Colonic mucosa (tissue), 4 donors: ENCODE measurements at regions not wholly inside any gene's neighbourhood (a gene's known extent, or its start where the extent isn't known, plus 50 kb on each side); places are given as distances from the start of the nearest gene placed in this dataset.

Experiments used
- DNase-seq: peaks from one replicate; pipeline ENCODE4 v3.0.0-alpha.2; 2020
- H3K27ac ChIP-seq: fragments of 200-600 bp; one replicate; pipeline ENCODE4 v1.8.0; 2021
- H3K27me3 ChIP-seq: fragments of 200-600 bp; one replicate; pipeline ENCODE4 v1.8.0; 2021
- H3K36me3 ChIP-seq: fragments of 200-600 bp; one replicate; pipeline ENCODE4 v1.8.0; 2021
- H3K4me1 ChIP-seq: fragments of 200-600 bp; one replicate; pipeline ENCODE4 v1.8.0; 2021; ENCODE audit warnings: mild to moderate bottlenecking
- H3K4me3 ChIP-seq: fragments of 200-600 bp; one replicate; pipeline ENCODE4 v1.8.0; 2021
- H3K9ac ChIP-seq, 2 donors: one replicate each; pipeline ENCODE4 v1.7.0; 2013; ENCODE audit warnings: control low read depth in 2 of 2, low read depth in 2 of 2, low read length in 2 of 2
- H3K9me3 ChIP-seq: fragments of 200-600 bp; one replicate; pipeline ENCODE4 v1.8.0; 2021
- CTCF ChIP-seq: fragments of 200-600 bp; IDR thresholded peaks from one replicate; pipeline ENCODE4 v1.8.0; 2022; ENCODE audit warnings: antibody characterized with exemption, mild to moderate bottlenecking
- intact Hi-C: fragments of 100-400 bp; cut with DNase I; formaldehyde crosslinking; loops from one replicate; pipeline ENCODE4 v1.14.1; 2022
- donor health status: healthy.
- donor health status: DM: no; HTN: no; CAD: no.
- donor health status: DM: no; HTN: no; CAD: no.

GRCh38 chr9:118192807-118193206 lies 488.6 kb downstream of the TLR4 start:
- intact Hi-C loops, result no loop called here
- no peak for DNase-seq
- Histone ChIP-seq H3K9ac (no peak overlapping the region), H3K27me3 (no peaks in the 10 kb centered on the region), H3K4me3 (no peak overlapping the region), H3K4me1 (no peaks in the 10 kb centered on the region), H3K27ac (no peak overlapping the region), H3K36me3 (no peaks in the 10 kb centered on the region), H3K9me3 (no peaks in the 10 kb centered on the region)
- TF ChIP-seq CTCF, result no peak

- H3K36me3 ChIP-seq, result no peaks in the 10 kb centered on the region
- DNase-seq, result no peak
- intact Hi-C loops, result no loop called here
- H3K4me1 ChIP-seq, result no peaks in the 10 kb centered on the region
- H3K9me3 ChIP-seq, result no peaks in the 10 kb centered on the region
- no peak overlapping the region for H3K4me3 ChIP-seq
- no peak overlapping the region for H3K27ac ChIP-seq
- H3K27me3 ChIP-seq, result no peaks in the 10 kb centered on the region
- H3K9ac ChIP-seq, result no peak overlapping the region
- no peak for TF ChIP-seq CTCF
Observed at GRCh38 chr9:118209343-118209742, 505.1 kb downstream of the TLR4 start.

- DNase-seq, result no peak
- intact Hi-C loops, result no loop called here
- Histone ChIP-seq H3K4me3 (no peak overlapping the region), H3K4me1 (no peaks in the 10 kb centered on the region), H3K27ac (no peak overlapping the region), H3K9ac (no peak overlapping the region), H3K36me3 (no peaks in the 10 kb centered on the region), H3K27me3 (no peaks in the 10 kb centered on the region), H3K9me3 (no peaks in the 10 kb centered on the region)
- no peak for TF ChIP-seq CTCF
Observed at GRCh38 chr9:118215549-118215948, 511.3 kb downstream of the TLR4 start.

- Histone ChIP-seq H3K4me3 (no peak overlapping the region), H3K9ac (no peak overlapping the region), H3K27ac (no peak overlapping the region), H3K4me1 (no peaks in the 10 kb centered on the region), H3K36me3 (no peaks in the 10 kb centered on the region), H3K27me3 (no peaks in the 10 kb centered on the region), H3K9me3 (no peaks in the 10 kb centered on the region)
- TF ChIP-seq CTCF, result no peak
- DNase-seq, result no peak
- intact Hi-C loops, result no loop called here
Observed at GRCh38 chr9:118222375-118222774, 518.2 kb downstream of the TLR4 start.

GRCh38 chr9:118223111-118223510 lies 518.9 kb downstream of the TLR4 start:
- Histone ChIP-seq H3K4me1 (no peaks in the 10 kb centered on the region), H3K4me3 (no peak overlapping the region), H3K9ac (no peak overlapping the region), H3K27me3 (no peaks in the 10 kb centered on the region), H3K9me3 (no peaks in the 10 kb centered on the region), H3K27ac (no peak overlapping the region), H3K36me3 (no peaks in the 10 kb centered on the region)
- intact Hi-C loops, result no loop called here
- no peak for DNase-seq
- TF ChIP-seq CTCF, result no peak

- no peak overlapping the region for H3K9ac ChIP-seq
- no peak for TF ChIP-seq CTCF
- no peak overlapping the region for H3K4me3 ChIP-seq
- intact Hi-C loops, result no loop called here
- no peaks in the 10 kb centered on the region for H3K36me3 ChIP-seq
- H3K4me1 ChIP-seq, result no peaks in the 10 kb centered on the region
- no peaks in the 10 kb centered on the region for H3K9me3 ChIP-seq
- no peak for DNase-seq
- H3K27ac ChIP-seq, result no peak overlapping the region
- H3K27me3 ChIP-seq, result no peaks in the 10 kb centered on the region
Observed at GRCh38 chr9:118230329-118230728, 526.1 kb downstream of the TLR4 start.
